Amniotic epithelial cell (primary cell): ENCODE measurements at regions not wholly inside any gene's neighbourhood (a gene's known extent, or its start where the extent isn't known, plus 50 kb on each side); places are given as distances from the start of the nearest gene placed in this dataset.

Experiments used
- DNase-seq: peaks from one replicate; pipeline ENCODE4 v3.0.0-alpha.2; 2010; ENCODE audit warnings: low read depth

DNA sequence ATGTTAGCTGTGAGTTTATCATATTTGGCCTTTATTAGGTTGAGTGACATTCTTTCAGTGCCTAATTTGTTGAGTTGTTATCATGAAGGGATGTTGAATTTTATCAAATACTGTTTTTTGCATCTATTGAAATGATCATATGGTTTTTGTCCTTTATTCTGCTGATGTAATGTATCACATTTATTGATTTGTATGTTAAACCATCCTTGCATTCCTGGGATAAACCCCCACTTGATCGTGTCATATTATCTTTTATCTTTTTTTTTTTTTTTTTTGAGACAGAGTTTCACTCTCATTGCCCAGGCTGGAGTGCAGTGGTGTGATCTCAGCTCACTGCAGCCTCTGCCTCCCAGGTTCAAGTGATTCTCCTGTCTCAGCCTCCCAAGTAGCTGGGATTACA is 51.9 kb upstream of the MFGE8 start:
- peak; percentile 10 for DNase-seq

DNA sequence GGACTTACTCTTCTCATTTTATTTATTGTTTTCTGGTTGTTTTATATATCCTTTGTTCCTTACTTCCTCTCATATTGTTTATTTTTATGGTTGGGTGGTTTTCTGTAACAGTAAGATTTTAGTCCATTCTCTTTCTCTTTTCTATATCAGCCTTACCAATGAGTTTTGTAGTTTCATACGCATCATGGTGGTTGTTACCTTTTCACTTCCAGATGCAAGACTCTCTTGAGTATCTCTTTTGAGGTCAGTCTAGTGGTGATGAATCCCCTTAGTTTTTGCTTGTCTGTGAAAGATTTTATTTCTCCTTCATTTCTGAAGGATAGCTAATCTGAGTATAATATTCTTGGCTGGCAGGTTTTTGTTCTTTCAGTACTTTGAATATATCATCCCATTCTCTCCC is 57.1 kb upstream of the MFGE8 start:
- no peak for DNase-seq

DNA sequence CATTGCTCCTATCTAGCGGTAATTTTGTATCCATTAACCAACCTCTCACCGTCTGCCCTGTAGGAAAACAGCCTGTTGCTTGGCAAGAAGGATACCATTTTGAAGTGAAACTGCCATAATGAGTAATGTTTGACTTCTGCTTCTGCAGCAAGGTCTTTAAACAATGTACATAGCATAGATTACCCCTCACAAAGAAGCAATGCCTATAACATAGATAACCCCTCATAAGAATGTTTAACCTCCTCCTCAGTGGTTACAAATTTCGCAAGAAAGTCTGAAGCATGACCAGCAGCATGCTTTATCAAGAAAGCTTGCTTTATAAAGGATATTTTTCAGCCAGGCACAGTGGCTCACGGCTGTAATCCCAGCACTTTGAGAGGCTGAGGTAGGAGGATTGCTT is 61.2 kb upstream of the MFGE8 start:
- DNase-seq = peak; percentile 98

DNA sequence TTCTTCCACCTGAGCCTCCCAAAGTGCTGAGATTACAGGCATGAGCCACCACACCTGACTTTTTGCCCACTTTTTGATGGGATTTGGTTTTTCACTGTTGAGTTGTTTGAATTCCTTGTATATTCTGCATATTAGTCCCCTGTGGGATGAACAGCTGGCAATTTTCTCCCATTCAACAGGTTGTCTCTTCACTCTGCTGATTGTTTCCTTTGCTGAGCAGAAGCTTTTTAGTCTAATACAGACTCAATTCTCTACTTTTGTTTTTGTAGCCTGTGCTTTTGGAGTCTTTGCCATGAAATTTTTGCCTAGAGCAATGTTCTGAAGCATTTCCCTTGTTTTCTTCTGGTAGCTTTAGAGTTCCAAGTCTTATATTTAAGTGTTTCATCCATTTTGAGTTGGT is 62.7 kb upstream of the MFGE8 start:
- no peak for DNase-seq

DNA sequence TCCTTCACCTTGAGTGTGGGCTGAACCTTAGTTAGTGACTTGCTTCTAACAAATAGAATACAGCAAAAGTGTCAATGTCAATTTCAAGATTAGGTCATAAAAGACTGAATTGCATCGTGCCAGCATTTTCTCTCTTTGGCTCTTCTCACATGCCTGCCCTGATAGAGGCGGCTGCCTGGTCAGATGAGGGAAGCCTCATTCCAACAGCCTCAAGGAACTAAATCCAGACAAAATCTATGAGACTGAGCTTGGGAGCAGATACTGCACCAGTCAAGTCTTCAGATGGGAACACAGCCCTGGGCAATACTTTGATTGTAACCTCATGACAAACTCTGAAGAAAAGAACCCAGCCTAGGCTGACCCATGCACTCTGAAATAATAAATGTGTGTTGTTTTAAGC is 63.5 kb upstream of the MFGE8 start:
- DNase-seq = no peak

DNA sequence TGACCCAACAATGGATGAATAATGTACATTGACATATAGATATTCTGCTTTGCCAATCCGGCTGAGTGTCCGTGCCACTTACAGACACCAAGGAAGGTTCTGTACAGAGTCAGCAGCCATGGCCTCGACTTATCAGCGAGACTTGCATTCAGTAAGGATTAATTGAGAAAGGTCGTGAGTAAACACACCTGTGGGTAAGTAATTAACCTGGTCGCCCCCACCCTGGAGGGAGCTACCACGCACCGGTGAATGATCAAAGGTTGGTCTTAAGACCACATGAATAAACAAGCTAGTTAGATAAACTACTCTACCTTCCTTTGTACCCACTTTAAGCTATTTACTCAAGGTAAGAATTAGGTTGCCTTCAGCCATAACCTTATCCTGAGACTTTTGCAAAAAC is 66.5 kb upstream of the MFGE8 start:
- no peak for DNase-seq

DNA sequence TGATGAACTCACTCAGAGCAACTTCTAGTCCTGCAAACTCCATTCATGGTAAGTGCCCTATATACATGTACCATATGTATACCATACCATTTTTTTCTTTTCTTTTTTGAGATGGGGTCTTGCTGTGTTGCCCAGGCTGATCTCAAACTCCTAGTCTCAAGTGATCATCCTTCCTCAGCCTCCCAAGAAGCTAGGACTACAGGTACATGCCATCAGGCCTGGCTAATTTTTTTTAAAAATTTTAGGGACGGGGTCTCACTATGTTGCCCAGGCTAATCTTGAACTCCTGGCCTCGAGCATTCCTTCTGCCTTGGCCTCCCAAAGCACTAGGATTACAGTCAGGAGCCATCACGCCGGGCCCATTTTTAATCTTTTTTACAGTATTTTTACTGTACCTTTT is 67.3 kb upstream of the MFGE8 start:
- DNase-seq = no peak

DNA sequence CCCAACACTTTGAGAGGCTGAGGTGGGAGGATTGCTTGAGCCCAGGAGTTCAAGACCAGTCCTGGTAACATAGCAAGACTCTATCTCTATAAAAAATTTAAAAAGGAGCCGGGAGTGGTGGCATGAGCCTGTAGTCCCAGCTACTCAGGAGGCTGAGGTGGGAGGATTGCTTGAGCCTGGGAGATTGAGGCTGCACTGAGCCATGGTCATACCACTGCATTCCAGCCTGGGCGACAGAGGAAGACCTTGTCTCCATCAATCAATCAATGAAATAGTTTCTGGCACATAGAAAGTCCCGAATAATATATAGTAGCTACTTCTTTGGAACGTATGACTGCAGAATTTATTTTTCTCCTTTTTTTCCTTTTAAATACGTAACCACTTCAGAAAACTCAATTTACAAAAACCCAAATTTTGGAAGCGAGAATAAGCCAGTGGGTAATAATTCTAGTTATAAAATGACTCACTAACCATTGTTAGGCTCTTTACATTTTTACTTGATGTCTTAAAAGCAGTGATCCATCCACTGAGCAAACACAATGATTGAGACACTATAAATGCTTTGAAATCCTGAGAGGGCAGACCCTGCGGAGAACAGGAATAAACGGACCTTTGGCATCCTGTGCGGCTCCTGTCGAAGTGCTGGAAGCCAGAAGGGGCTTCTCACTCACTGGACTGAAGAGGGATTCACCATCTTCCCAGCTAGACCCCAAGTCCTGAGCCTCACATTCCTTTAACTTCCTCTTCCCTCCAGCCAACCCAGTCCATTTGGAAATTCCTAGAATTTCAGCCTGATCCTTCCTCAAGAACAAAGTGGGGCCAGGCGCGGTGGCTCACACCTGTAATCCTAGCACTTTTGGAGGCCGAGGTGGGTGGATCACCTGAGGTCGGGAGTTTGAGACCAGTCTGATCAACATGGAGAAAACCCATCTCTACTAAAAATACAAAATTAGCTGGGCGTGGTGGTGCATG is 68.4 kb upstream of the MFGE8 start:
- DNase-seq = peak; percentile 39

DNA sequence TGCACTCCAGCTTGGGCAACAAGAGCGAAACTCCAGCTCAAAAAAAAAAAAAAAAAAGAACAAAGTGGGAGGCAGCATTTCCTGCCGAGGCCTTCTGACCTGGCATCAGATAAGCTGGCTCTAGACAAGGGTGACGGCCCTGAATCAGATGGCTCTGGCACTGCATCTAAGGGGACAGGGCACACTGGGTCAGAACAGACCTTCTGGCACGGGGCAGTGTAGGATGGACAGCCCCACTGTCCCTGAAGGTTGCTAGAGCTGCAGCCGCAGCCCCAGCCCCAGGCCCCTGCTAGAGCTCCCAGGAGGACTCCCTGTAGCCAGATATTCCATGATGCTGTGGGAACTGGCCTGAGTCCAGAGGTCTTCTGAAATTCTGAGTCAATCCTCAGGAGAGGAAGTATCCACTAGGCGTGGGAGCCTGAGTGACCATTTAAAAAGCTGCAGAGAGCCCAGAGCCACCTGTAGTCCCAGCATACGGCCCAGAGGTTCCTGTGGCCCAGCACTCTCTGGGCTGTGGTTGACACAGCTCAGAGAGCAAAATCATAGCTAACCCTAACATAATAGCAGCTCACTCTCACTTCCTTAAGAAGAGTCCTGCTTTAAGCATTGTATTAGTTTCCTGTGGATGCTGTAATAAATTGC is 69.2 kb upstream of the MFGE8 start:
- DNase-seq = peak; percentile 85

DNA sequence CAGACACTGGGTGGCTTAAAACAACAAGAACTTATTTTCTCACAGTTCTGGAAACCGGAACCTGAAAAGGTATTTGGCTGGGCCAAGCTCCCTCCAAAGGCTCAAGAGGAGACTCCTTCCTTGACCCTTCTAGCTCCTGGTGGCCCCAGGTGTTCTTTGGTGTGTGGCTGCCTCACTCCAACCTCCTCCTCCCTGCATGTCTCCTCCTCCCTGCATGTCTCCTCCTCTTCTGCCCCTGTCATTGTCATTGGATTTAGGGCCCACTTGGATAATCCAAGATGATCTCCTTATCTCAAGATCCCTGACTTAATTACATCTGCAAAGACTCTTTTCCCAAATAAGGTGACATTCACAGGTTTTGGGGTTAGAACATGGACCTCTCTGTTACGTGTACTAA is 69.8 kb upstream of the MFGE8 start:
- no peak for DNase-seq

DNA sequence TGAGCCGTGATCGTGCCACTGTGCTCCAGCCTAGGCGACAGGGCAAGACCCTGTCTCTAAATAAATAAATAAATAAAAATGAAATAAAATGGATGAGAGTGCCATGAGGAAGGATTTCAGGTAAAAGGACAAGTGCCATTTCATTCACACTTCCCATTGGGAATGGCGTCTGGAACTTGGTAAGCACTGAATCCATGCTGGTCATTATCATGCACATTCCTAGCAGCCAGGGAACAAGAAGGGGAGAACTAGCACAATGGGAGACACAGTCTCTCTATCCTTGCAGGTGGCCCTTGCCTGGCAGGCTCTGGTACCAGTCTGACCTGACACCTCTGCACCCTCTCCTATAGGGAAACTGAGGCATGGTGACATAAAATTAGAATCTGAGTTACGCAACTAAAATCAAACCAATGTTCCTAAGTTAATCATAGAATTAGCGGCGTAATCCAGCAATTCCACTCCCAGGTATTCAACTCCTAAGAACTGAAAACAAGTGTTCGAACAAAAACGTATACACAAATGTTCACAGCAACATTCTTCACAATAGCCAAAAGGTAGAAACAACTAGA is 70.8 kb upstream of the MFGE8 start:
- no peak for DNase-seq

DNA sequence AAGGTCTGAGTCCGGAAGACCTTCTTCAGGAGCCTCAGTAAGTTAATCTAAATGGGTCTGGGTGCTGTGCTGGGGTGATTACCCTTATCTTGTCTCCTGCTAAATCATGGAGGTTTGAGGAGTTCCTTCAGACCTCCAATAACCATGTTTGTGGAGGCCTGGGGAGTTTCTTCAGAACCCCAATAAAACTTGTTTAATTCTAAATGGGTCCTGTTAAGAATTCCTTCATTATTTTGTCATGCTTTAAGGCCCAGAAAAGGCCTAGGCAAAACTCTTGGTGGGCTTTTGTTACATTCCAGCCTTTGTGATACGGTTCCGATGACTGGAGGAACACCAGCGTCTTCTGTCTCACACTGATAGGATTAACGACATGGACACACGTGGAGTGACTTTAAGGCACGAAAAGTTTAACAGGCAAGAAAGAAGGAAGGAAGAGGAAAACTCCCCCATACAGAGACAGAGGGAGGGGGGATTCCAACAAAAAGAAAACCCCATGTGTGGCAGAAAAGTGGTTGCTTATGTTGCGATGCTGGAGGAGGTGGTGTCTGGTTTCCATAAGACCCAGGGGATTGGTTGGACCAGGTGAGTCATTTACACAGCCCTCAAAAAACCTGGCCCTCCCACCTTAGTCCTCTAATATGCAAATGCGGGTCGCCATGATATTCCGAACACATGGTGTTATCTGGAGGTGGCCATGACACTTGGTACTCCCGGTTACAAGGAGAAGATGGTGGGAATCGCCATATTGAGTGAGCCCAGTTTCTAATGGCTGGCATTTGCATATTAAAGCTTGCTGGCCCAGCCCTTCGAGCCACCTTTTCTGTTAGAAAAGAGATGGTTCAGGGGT is 72.6 kb upstream of the MFGE8 start:
- no peak for DNase-seq

DNA sequence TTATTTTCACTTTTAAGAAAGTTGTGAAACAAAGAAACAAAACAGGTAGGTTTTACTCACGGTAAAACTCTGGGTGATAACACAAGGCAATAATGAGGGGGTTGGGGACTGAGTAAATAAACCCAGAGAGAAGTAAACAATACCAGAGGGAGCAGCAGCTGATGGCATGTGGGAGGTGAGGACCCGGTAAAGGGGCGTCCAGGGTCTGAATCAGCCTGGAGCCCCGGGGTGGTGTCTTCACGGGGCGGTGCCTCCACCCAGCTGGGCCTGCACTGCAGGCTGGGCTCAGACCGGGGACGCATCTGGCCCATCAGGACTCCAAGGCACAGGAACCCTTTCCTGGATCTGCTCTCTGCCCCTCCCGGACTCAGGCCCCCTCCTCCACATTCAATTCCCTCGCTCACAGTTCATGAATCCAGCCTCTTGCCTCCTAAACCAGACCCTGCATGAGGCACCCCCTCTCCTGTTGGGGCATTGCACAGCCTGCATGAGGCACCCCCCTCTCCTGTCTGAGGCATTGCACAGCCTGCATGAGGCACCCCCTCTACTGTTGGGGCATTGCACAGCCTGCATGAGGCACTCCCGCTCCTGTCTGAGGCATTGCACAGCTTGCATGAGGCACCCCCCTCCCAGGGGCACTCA is 73.9 kb upstream of the MFGE8 start:
- DNase-seq = no peak

DNA sequence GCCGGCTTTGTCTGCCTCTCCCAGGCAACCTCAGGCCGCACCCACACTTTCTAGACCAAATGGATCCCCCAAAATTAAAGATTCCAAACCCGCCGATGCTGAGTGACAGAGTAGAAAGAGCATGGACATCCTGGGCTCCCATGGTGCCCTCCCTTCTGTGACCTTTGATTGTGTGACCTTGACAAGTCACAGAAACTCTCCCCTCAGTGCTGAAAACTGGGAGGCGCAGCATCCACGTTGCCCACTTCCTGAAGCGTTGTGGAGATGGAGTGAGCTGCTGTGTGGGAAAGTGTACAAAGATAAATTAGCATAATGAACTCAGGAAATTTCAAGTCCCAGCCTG is 74.4 kb upstream of the MFGE8 start:
- no peak for DNase-seq

DNA sequence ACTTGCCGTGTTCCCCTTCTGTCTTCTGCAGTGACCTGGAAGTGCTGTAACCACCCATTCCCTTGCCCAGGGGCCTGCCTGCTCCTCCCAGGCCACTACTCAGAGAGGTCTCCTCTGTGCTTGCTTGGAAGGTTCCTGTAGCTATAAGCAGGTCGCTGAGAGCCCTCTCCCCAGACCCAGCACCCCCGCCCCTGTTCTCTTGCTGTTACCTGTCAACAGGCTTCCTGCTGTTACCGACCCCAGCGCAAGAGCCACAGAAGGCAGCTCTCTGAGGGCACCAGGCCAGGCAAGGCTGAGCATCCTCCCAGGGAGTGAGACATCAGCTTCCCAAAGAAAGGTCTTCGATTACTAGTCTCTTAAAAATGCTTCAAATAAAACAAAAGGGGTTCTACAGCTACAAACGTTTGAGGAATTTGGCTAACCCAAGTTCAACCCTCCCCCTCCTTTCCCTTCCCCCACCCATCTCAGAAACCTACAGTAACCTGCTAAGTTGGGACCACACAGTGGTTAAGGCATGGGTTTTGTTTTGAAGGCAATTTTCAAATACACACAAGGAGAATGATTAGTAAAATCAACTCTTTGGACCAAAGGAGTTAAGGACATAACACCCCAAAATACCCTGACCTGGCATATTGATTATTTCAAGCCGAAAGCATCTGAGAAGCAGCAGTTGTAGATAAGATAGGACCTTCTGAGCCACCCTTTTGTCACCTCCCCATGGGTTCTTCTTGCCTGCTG is 74.9 kb upstream of the MFGE8 start:
- DNase-seq = no peak

DNA sequence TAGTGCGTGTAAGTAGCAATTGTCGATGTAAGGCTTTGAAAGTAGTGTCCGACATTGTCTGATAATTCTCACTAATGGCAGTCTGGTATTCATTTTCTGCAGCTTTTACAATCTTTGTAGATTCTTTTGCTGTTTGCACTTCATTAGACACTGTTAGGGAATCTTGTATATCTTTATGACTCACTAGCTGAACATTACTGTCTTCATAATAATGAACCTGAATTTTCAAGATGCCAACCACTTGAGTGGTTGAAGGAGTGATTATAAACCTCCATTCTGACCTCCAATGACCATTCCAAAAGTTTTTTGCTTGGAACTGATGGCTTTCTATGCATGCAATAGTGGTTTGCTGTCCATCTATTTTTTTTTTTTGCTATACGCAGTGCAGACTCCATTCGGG is 76.4 kb upstream of the MFGE8 start:
- DNase-seq = peak; percentile 92

DNA sequence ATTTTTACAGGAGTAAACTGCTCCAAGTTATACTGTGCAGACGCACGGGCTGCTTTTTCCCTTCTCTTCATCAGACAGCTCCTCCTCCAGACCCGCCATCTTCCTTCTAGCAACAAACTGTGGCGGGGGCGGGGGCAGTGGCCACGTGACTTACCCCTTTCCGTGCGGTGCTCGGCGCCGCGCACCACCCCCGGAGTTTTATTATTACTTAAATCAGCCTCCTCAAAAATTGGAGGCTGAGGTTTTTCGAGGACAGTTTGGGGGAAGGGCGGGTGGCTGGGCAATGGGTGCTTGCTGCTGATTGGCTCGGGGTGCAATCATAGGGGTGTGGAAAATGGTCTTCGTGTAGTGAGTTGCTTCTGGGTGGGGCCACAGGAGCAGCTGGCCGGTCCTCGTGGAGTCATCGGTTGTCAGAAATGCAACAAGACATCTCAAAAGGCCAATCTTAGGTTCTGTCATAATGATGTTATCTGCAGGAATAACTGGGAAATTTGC is 77.1 kb upstream of the MFGE8 start:
- DNase-seq = no peak

DNA sequence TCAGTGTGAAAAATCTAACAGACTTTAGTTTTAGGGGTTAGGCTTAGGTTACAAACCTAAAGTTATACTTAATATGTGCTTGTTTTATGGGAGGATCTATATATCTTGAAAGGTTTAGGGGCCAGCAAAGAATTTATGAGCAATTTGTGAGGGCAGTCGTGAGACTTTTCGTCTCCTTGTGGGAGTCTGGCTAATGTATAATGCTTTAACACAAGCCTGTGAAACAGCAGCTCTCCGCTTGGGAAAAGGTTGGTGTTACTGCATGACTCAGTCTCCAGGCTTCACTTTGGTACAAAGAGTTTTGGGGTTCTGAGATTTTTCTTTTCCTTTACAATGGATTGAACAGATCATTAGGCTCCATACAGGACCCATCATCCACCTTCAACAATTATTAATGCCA is 79.0 kb upstream of the MFGE8 start:
- DNase-seq = peak; percentile 64

DNA sequence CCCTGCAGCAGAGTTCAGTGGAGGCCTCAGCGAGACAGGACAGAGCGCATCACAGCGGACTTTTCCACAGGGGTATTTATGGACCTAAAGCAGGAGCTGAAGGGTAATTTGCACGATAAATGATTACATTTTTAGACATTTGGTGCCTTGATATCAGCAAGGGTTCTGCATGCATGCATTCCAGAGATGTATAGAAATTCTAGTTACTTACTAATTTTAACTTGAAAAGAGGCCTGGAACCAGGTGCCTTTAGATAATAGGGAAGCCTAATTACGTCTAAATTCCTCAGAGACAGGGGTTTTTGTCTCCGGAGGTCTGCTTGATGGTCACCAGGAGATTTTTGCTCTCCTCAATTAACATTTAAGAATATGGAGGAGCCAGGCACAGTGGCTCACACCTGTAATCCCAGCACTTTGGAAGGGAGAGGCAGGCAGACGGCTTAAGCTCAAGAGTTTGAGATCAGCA is 79.8 kb upstream of the MFGE8 start:
- DNase-seq = no peak

DNA sequence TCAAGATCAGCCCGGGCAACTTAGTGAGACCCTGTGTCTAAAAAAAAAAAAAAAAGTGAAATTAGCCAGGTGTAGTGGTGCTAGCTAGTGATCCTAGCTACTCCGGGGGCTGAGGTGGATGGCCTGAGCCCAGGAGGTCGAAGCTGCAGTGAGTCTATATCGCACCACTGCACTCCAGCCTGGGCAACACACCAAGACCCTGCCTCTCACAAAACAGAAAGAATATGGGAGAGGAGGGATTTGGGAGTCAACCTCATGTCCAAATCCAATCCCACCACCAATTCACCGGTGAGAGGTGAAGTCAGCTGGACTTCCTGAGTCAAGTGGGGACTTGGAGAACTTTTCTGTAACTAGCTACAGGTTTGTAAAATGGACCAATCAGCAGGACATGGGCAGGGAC is 80.5 kb upstream of the MFGE8 start:
- DNase-seq = no peak

DNA sequence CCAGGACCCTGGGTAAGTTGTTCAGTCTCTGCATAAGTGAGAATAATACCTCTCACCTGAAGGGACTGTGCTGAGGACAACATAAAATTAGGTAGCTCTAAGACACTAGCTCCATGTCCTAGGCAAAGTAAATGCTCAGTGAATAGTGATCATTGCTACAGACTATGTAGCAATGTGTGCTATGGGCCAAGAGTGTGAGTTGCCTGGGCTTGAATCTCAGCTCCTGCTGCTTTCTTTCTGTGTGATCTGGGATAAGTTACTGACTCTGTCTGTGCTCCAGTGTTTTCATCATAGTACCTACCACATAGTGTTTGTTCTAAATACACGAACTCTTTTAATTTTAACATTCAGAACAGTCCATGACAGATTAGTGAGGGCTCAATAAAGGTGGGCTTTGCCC is 81.1 kb upstream of the MFGE8 start:
- DNase-seq = peak; percentile 47
